GM19438 (cell line): ENCODE measurements at regions not wholly inside any gene's neighbourhood (a gene's known extent, or its start where the extent isn't known, plus 50 kb on each side); places are given as distances from the start of the nearest gene placed in this dataset.
"Not testable (repeated sequence)": the region's sequence is repeated elsewhere in the genome, so short reads cannot be mapped to it uniquely, and the experiment has no call there.

Experiments used
- ATAC-seq: cut with Tn5 transposase; IDR thresholded peaks from one replicate; pipeline ENCODE4 v1.9.1; 2021; ENCODE audit warnings: low read depth; ENCODE audit not compliant: unreplicated experiment

- peak; percentile 75 for ATAC-seq
These were observed 1548.6 kb downstream of the EFNA5 start for GRCh38 chr5:106121972-106122605.

GRCh38 chr5:106116682-106117081 is 1554.1 kb downstream of the EFNA5 start:
- ATAC-seq, result no peak

GRCh38 chr5:106113922-106114321 is 1556.8 kb downstream of the EFNA5 start:
- ATAC-seq, result no peak

- no peak for ATAC-seq
These were observed 1564.4 kb downstream of the EFNA5 start for GRCh38 chr5:106106384-106106783.

GRCh38 chr5:106097340-106097739 is 1573.4 kb downstream of the EFNA5 start:
- ATAC-seq, result no peak

GRCh38 chr5:106094839-106095238 is 1575.9 kb downstream of the EFNA5 start:
- ATAC-seq, result no peak

- no peak for ATAC-seq
These were observed 1576.5 kb downstream of the EFNA5 start for GRCh38 chr5:106094204-106094607.

- no peak for ATAC-seq
These were observed 1577.6 kb downstream of the EFNA5 start for GRCh38 chr5:106093134-106093533.

- no peak for ATAC-seq
These were observed 1578.3 kb downstream of the EFNA5 start for GRCh38 chr5:106092455-106092854.

GRCh38 chr5:106089073-106089472 is 1581.7 kb downstream of the EFNA5 start:
- ATAC-seq, result no peak

- no peak for ATAC-seq
These were observed 1582.3 kb downstream of the EFNA5 start for GRCh38 chr5:106088462-106088861.

- ATAC-seq, result no peak
These were observed 1584.4 kb downstream of the EFNA5 start for GRCh38 chr5:106086352-106086751.

GRCh38 chr5:106085556-106085955 is 1585.2 kb downstream of the EFNA5 start:
- ATAC-seq, result no peak

GRCh38 chr5:106085136-106085535 is 1585.6 kb downstream of the EFNA5 start:
- no peak for ATAC-seq

- ATAC-seq, result no peak
These were observed 1590.2 kb downstream of the EFNA5 start for GRCh38 chr5:106080535-106080934.

GRCh38 chr5:106076655-106077054 is 1594.1 kb downstream of the EFNA5 start:
- no peak for ATAC-seq

GRCh38 chr5:106072208-106072607 is 1598.5 kb downstream of the EFNA5 start:
- no peak for ATAC-seq

GRCh38 chr5:106047341-106047740 is 1623.4 kb downstream of the EFNA5 start:
- no peak for ATAC-seq

- ATAC-seq, result not testable (repeated sequence)
These were observed 1638.7 kb downstream of the EFNA5 start for GRCh38 chr5:106032069-106032468.

GRCh38 chr5:106028314-106028713 is 1642.4 kb downstream of the EFNA5 start:
- ATAC-seq, result no peak

- no peak for ATAC-seq
These were observed 1649.8 kb downstream of the EFNA5 start for GRCh38 chr5:106020894-106021293.

- ATAC-seq, result no peak
These were observed 1651.5 kb downstream of the EFNA5 start for GRCh38 chr5:106019261-106019660.
